ENCODE measurements at regions not wholly inside any gene's neighbourhood (a gene's known extent, or its start where the extent isn't known, plus 50 kb on each side); places are given as distances from the start of the nearest gene placed in this dataset.

- H3K9me3 ChIP-seq = peaks cover 0 to 3% of the 10 kb centered on the region in 2 donors
- TF ChIP-seq CTCF (IDR thresholded peaks at IDR 0.05) = no peak
Measured at GRCh38 chr6:156647991-156648390, 129.2 kb upstream of the ARID1B start.

GRCh38 chr6:156647140-156647784, 129.9 kb upstream of the ARID1B start:
- Histone ChIP-seq H3K9me3 (peaks cover 0 to 3% of the 10 kb centered on the region in 2 donors), H3K27ac (no peak overlapping the region), H3K4me1 (no peaks in the 10 kb centered on the region), H3K36me3 (no peaks in the 10 kb centered on the region), H3K27me3 (no peaks in the 10 kb centered on the region), H3K4me3 (no peak overlapping the region)
- DNase-seq (ENCODE audit: low spot score in 2 of 2) = no peak
- TF ChIP-seq CTCF (IDR thresholded peaks at IDR 0.05) = no peak
- intact Hi-C loops (cut with DNase I) = no loop called here

More at GRCh38 chr6:156647991-156648390, 129.2 kb upstream of the ARID1B start:
- Histone ChIP-seq H3K27me3 (no peaks in the 10 kb centered on the region), H3K4me1 (no peaks in the 10 kb centered on the region), H3K4me3 (no peak overlapping the region), H3K36me3 (no peaks in the 10 kb centered on the region), H3K27ac (no peak overlapping the region)
- intact Hi-C loops (cut with DNase I) = no loop called here
- DNase-seq (ENCODE audit: low spot score in 2 of 2) = no peak

GRCh38 chr6:156646496-156646895, 130.7 kb upstream of the ARID1B start:
- Histone ChIP-seq H3K4me3 (no peak overlapping the region), H3K9me3 (peaks cover 0 to 3% of the 10 kb centered on the region in 2 donors), H3K27ac (no peak overlapping the region), H3K4me1 (no peaks in the 10 kb centered on the region), H3K36me3 (no peaks in the 10 kb centered on the region), H3K27me3 (no peaks in the 10 kb centered on the region)
- no peak for DNase-seq (ENCODE audit: low spot score in 2 of 2)
- TF ChIP-seq CTCF (IDR thresholded peaks at IDR 0.05) = no peak
- intact Hi-C loops (cut with DNase I) = no loop called here

GRCh38 chr6:156645097-156645496, 132.1 kb upstream of the ARID1B start:
- Histone ChIP-seq H3K4me1 (no peaks in the 10 kb centered on the region), H3K36me3 (no peaks in the 10 kb centered on the region), H3K9me3 (no peaks in the 10 kb centered on the region), H3K4me3 (no peak overlapping the region), H3K27me3 (no peaks in the 10 kb centered on the region), H3K27ac (no peak overlapping the region)
- no peak for DNase-seq (ENCODE audit: low spot score in 2 of 2)
- intact Hi-C loops (cut with DNase I) = no loop called here
- no peak for TF ChIP-seq CTCF (IDR thresholded peaks at IDR 0.05)

GRCh38 chr6:156639009-156639721, 138.0 kb upstream of the ARID1B start:
- no peak for TF ChIP-seq CTCF (IDR thresholded peaks at IDR 0.05)
- Histone ChIP-seq H3K4me3 (no peak overlapping the region), H3K4me1 (peaks cover 0 to 2% of the 10 kb centered on the region in 2 donors), H3K36me3 (no peaks in the 10 kb centered on the region), H3K9me3 (no peaks in the 10 kb centered on the region), H3K27ac (no peak overlapping the region), H3K27me3 (no peaks in the 10 kb centered on the region)
- DNase-seq (ENCODE audit: low spot score in 2 of 2) = no peak
- intact Hi-C loops (cut with DNase I) = no loop called here

Measured in ascending aorta (tissue), 2 donors.